ENCODE measurements at regions not wholly inside any gene's neighbourhood (a gene's known extent, or its start where the extent isn't known, plus 50 kb on each side); places are given as distances from the start of the nearest gene placed in this dataset.
"Not testable (repeated sequence)": the region's sequence is repeated elsewhere in the genome, so short reads cannot be mapped to it uniquely, and the experiment has no call there.

- 69 to 93% (median 86%) methylated on average over 1 of the region's 1 CpG for WGBS, 5 donors
Measured at GRCh38 chr7:85802211-85802610, 615.4 kb upstream of the SEMA3D start.

GRCh38 chr7:85796956-85797355, 610.1 kb upstream of the SEMA3D start:
- DNase-seq: no peak
- no peak overlapping the region for H3K4me3 ChIP-seq
- no peaks in the 10 kb centered on the region for H3K27me3 ChIP-seq (replicated peaks in 1 of 7)
- 78 to 91% (median 89%) methylated on average over 2 of the region's 2 CpGs for WGBS, 5 donors
- intact Hi-C loops (cut with DNase I; ENCODE audit: low total_unique reads): no loop called here
- peaks cover 0 to 6% (median 0%) of the 10 kb centered on the region in 8 donors for H3K9me3 ChIP-seq
- no peak overlapping the region for H3K27ac ChIP-seq
- no peaks in the 10 kb centered on the region for H3K36me3 ChIP-seq
- TF ChIP-seq CTCF (IDR thresholded peaks at IDR 0.05 in 8 of 11, conservative IDR thresholded peaks at IDR 0.05 in 3 of 11) (no peak), POLR2A (IDR thresholded peaks at IDR 0.05) (no peak), POLR2AphosphoS5 (IDR thresholded peaks at IDR 0.05) (no peak)
- H3K4me1 ChIP-seq: no peaks in the 10 kb centered on the region

More at GRCh38 chr7:85802211-85802610, 615.4 kb upstream of the SEMA3D start:
- no peaks in the 10 kb centered on the region for H3K36me3 ChIP-seq
- H3K27ac ChIP-seq: no peak overlapping the region
- no peaks in the 10 kb centered on the region for H3K9me3 ChIP-seq
- no peaks in the 10 kb centered on the region for H3K4me1 ChIP-seq
- intact Hi-C loops (cut with DNase I; ENCODE audit: low total_unique reads): no loop called here
- H3K4me3 ChIP-seq: no peak overlapping the region
- no peak for DNase-seq
- no peak for TF ChIP-seq POLR2A (IDR thresholded peaks at IDR 0.05)
- TF ChIP-seq POLR2AphosphoS5 (IDR thresholded peaks at IDR 0.05): no peak
- TF ChIP-seq CTCF (IDR thresholded peaks at IDR 0.05 in 8 of 11, conservative IDR thresholded peaks at IDR 0.05 in 3 of 11): no peak
- H3K27me3 ChIP-seq (replicated peaks in 1 of 7): no peaks in the 10 kb centered on the region

GRCh38 chr7:85791098-85791497, 604.2 kb upstream of the SEMA3D start:
- H3K27ac ChIP-seq; intact Hi-C loops (cut with DNase I; ENCODE audit: low total_unique reads); H3K4me1 ChIP-seq; H3K4me3 ChIP-seq; H3K36me3 ChIP-seq; H3K27me3 ChIP-seq (replicated peaks in 1 of 7): not testable (repeated sequence)
- 60 to 90% (median 78%) methylated on average over 1 to 4 of the region's 4 CpGs for WGBS, 5 donors
- peak; percentile 43 for DNase-seq
- H3K9me3 ChIP-seq: peaks cover 0 to 13% (median 0%) of the 10 kb centered on the region in 8 donors

GRCh38 chr7:85781606-85782005, 594.8 kb upstream of the SEMA3D start:
- intact Hi-C loops (cut with DNase I; ENCODE audit: low total_unique reads): no loop called here
- no peaks in the 10 kb centered on the region for H3K4me1 ChIP-seq
- DNase-seq: no peak
- H3K36me3 ChIP-seq: no peaks in the 10 kb centered on the region
- peaks cover 0 to 24% (median 10%) of the 10 kb centered on the region in 8 donors for H3K9me3 ChIP-seq
- TF ChIP-seq CTCF (IDR thresholded peaks at IDR 0.05 in 8 of 11, conservative IDR thresholded peaks at IDR 0.05 in 3 of 11) (no peak), POLR2AphosphoS5 (IDR thresholded peaks at IDR 0.05) (no peak), POLR2A (IDR thresholded peaks at IDR 0.05) (no peak)
- H3K27me3 ChIP-seq (replicated peaks in 1 of 7): no peaks in the 10 kb centered on the region
- 71 to 89% (median 84%) methylated on average over 4 of the region's 4 CpGs for WGBS, 5 donors
- no peak overlapping the region for H3K27ac ChIP-seq
- H3K4me3 ChIP-seq: no peak overlapping the region

All from spleen (tissue), 11 donors.